PC-3 (cell line): ENCODE measurements at regions not wholly inside any gene's neighbourhood (a gene's known extent, or its start where the extent isn't known, plus 50 kb on each side); places are given as distances from the start of the nearest gene placed in this dataset.

Experiments used
- ATAC-seq: fragments of 200-7000 bp; cut with Tn5 transposase; 2 replicates; pipeline ENCODE4 v1.9.1; 2020; ENCODE audit warnings: mild to moderate bottlenecking, moderate library complexity
- BruUV-seq: library from RNA; stranded (reverse); fragments of 400-500 nt; replicated peaks from 2 replicates; lab custom pipeline; 2021; lab: Mats Ljungman, UMichigan
- CTCF ChIA-PET: fragments of 300-600 bp; sonication (Branson Sonifier 250); formaldehyde crosslinking; loops from one replicate; lab custom pipeline; 2022; ENCODE audit warnings: antibody characterized with exemption; lab: Charles Lee
- POLR2A ChIA-PET: fragments of 300-600 bp; sonication (Branson Sonifier 250); formaldehyde crosslinking; loops from one replicate; lab custom pipeline; 2022; ENCODE audit warnings: antibody characterized with exemption; ENCODE audit not compliant: unreplicated experiment; lab: Charles Lee
- DNase-seq: peaks from one replicate; pipeline ENCODE4 v3.0.0-alpha.2; 2015
- H2AFZ ChIP-seq: fragments of 300-600 bp; sonication (generic); 2 replicates; pipeline ENCODE4 v1.6.0; 2016; ENCODE audit warnings: antibody characterized with exemption, low read length
- H3F3A ChIP-seq: fragments of 300-600 bp; sonication (generic); one replicate; pipeline ENCODE4 v1.6.0; 2017; ENCODE audit warnings: antibody characterized with exemption, low read length, control low read depth, mild to moderate bottlenecking; ENCODE audit not compliant: unreplicated experiment
- H3K27ac ChIP-seq: fragments of 300-600 bp; sonication (generic); 2 replicates; pipeline ENCODE4 v1.5.1; 2016; ENCODE audit warnings: mild to moderate bottlenecking, low read length
- H3K27me3 ChIP-seq: fragments of 300-600 bp; sonication (generic); 2 replicates; pipeline ENCODE4 v1.6.1; 2016; ENCODE audit warnings: low read length, mixed read lengths
- H3K36me3 ChIP-seq: fragments of 300-600 bp; sonication (generic); 2 replicates; pipeline ENCODE4 v1.6.1; 2016; ENCODE audit warnings: low read depth, mixed run types, low read length, mixed read lengths
- H3K4me1 ChIP-seq: fragments of 300-600 bp; sonication (generic); 2 replicates; pipeline ENCODE4 v1.5.1; 2016; ENCODE audit warnings: low read length; ENCODE audit not compliant: insufficient read depth
- H3K4me2 ChIP-seq: fragments of 300-600 bp; sonication (generic); 2 replicates; pipeline ENCODE4 v1.6.0; 2016; ENCODE audit warnings: low read length
- H3K4me3 ChIP-seq: fragments of 300-600 bp; sonication (generic); 2 replicates; pipeline ENCODE4 v1.5.1; 2016; ENCODE audit warnings: mild to moderate bottlenecking, low read length, mixed read lengths
- H3K79me2 ChIP-seq: fragments of 300-600 bp; sonication (generic); 2 replicates; pipeline ENCODE4 v1.6.1; 2017; ENCODE audit warnings: low read length, mixed read lengths
- H3K9ac ChIP-seq: fragments of 300-600 bp; sonication (generic); 2 replicates; pipeline ENCODE4 v1.6.0; 2016; ENCODE audit warnings: mild to moderate bottlenecking, low read length
- H3K9me2 ChIP-seq: fragments of 300-600 bp; sonication (generic); replicated peaks from 2 replicates; pipeline ENCODE4 v1.6.1; 2016; ENCODE audit warnings: mixed run types, low read length, mixed read lengths
- H3K9me3 ChIP-seq: fragments of 300-600 bp; sonication (generic); 2 replicates; pipeline ENCODE4 v1.6.1; 2016; ENCODE audit warnings: low read length, mixed read lengths
- H4K20me1 ChIP-seq: fragments of 300-600 bp; sonication (generic); 2 replicates; pipeline ENCODE4 v1.6.1; 2016; ENCODE audit warnings: low read length, mixed read lengths
- EZH2 ChIP-seq: fragments of 300-600 bp; sonication (generic); IDR thresholded peaks from one replicate; pipeline ENCODE4 v1.6.1; 2017; ENCODE audit warnings: antibody characterized with exemption, mild to moderate bottlenecking, low read length; ENCODE audit not compliant: unreplicated experiment
- EZH2phosphoT487 ChIP-seq: fragments of 300-600 bp; sonication (generic); IDR thresholded peaks from 2 replicates; pipeline ENCODE4 v1.6.1; 2018; ENCODE audit warnings: mild to moderate bottlenecking, antibody characterized with exemption, low read length, borderline replicate concordance
- intact Hi-C: fragments of 100-400 bp; cut with micrococcal nuclease; formaldehyde crosslinking; loops from 2 replicates; pipeline ENCODE4 v1.9.0; 2023
- TF ChIP-seq, protein P1 (sequence below): fragments of 300-600 bp; sonication (generic); conservative IDR thresholded peaks from 2 replicates; pipeline ENCODE4 v1.5.1; 2017; ENCODE audit warnings: antibody characterized with exemption, low read depth, mild to moderate bottlenecking, low read length

GRCh38 chr14:56422221-56422620 is 157.4 kb upstream of the TMEM260 start:
- no peak overlapping the region for H3K4me3 ChIP-seq

DNA sequence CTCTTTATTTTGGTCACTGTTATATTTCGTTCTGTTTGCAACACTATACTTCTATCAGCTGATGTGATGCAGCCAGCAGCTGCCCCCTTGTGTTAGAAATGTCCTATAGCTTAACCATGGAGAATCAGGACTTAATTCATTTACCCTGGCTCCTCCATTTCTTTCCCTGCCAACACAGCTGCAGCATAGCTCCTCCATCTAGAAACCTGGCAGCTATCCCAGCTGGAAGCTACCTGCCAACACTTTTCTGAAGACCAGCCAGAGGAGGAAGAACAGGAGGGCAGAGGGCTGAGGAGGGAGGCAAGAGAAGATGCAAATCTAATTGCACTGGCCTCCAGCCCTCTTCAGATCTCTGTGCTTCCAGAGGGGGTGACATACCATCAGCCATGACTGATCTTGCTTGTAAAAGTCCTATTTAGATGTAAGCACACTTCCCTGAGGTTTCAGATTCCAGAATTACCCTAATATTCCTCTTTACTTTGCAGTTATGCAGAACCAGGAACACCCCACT is 156.8 kb upstream of the TMEM260 start:
- Histone ChIP-seq H3F3A (no peaks in the 10 kb centered on the region), H3K4me2 (no peak overlapping the region), H2AFZ (no peak overlapping the region), H3K4me3 (no peak overlapping the region), H3K27me3 (peaks cover 62% of the 10 kb centered on the region), H3K9ac (no peak overlapping the region), H3K36me3 (no peaks in the 10 kb centered on the region), H4K20me1 (no peaks in the 10 kb centered on the region), H3K9me2 (no peaks in the 10 kb centered on the region), H3K79me2 (no peaks in the 10 kb centered on the region), H3K4me1 (no peaks in the 10 kb centered on the region), H3K27ac (no peak overlapping the region), H3K9me3 (no peaks in the 10 kb centered on the region)
- no TSS peak for BruUV-seq
- ChIA-PET CTCF (interaction anchor here (0.7 to 2.1 kb wide), 4 partner anchors 52 to 984 kb away, joined by 3 to 10 read pairs (median 4); no protein-coding TSS in a partner anchor), POLR2A (no interaction called here)
- peak; percentile 92 for ATAC-seq
- intact Hi-C loops: loop anchor here (1.0 to 2.0 kb wide), 3 partner anchors 176 to 984 kb away; no protein-coding TSS in a partner anchor
- DNase-seq: peak; percentile 79
- TF ChIP-seq, protein P1, sequence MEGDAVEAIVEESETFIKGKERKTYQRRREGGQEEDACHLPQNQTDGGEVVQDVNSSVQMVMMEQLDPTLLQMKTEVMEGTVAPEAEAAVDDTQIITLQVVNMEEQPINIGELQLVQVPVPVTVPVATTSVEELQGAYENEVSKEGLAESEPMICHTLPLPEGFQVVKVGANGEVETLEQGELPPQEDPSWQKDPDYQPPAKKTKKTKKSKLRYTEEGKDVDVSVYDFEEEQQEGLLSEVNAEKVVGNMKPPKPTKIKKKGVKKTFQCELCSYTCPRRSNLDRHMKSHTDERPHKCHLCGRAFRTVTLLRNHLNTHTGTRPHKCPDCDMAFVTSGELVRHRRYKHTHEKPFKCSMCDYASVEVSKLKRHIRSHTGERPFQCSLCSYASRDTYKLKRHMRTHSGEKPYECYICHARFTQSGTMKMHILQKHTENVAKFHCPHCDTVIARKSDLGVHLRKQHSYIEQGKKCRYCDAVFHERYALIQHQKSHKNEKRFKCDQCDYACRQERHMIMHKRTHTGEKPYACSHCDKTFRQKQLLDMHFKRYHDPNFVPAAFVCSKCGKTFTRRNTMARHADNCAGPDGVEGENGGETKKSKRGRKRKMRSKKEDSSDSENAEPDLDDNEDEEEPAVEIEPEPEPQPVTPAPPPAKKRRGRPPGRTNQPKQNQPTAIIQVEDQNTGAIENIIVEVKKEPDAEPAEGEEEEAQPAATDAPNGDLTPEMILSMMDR: peak; percentile 93
- no peak for TF ChIP-seq EZH2

More at GRCh38 chr14:56422221-56422620, 157.4 kb upstream of the TMEM260 start:
- CTCF ChIA-PET: interaction anchor here (0.7 to 2.1 kb wide), 4 partner anchors 52 to 984 kb away, joined by 3 to 10 read pairs (median 4); no protein-coding TSS in a partner anchor
- POLR2A ChIA-PET: no interaction called here
- no peak for DNase-seq
- H3K4me1 ChIP-seq: no peaks in the 10 kb centered on the region
- no peaks in the 10 kb centered on the region for H3F3A ChIP-seq
- no peaks in the 10 kb centered on the region for H3K9me2 ChIP-seq
- H4K20me1 ChIP-seq: no peaks in the 10 kb centered on the region
- no peak overlapping the region for H3K9ac ChIP-seq
- no peaks in the 10 kb centered on the region for H3K79me2 ChIP-seq
- H2AFZ ChIP-seq: no peak overlapping the region
- no peaks in the 10 kb centered on the region for H3K9me3 ChIP-seq
- no peak for ATAC-seq
- no peak overlapping the region for H3K4me2 ChIP-seq
- no TSS peak for BruUV-seq
- no peak overlapping the region for H3K27ac ChIP-seq
- H3K36me3 ChIP-seq: no peaks in the 10 kb centered on the region
- intact Hi-C loops: loop anchor here (1.0 to 2.0 kb wide), 3 partner anchors 175 to 984 kb away; no protein-coding TSS in a partner anchor
- peaks cover 63% of the 10 kb centered on the region for H3K27me3 ChIP-seq
- TF ChIP-seq, protein P1: no peak
- TF ChIP-seq EZH2: no peak
- TF ChIP-seq EZH2phosphoT487: no peak

DNA sequence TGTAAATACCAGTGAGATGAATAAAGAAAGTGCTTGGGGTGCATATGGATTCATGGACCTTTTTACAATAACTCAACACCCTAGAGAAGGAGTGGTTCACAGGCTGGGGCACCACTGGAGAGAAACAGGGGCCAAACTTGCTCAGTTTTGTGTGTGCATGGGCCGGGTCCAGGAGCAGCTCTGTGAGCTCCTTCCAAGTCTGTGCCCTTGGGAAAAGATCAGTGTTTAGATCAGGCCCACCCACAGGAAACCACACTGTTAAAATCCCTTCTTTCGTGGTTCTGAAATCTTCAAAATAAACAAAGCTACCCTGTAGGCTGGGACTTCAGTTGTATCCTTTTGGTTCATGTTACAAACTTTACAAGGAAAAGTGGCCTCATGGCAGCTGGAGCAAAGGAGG is 156.1 kb upstream of the TMEM260 start:
- CTCF ChIA-PET: interaction anchor here (2.1 kb wide), 1 partner anchor 51 kb away, joined by 10 read pairs; no protein-coding TSS in a partner anchor
- no peaks in the 10 kb centered on the region for H3K9me2 ChIP-seq
- POLR2A ChIA-PET: no interaction called here
- H3K9me3 ChIP-seq: no peaks in the 10 kb centered on the region
- no peak overlapping the region for H3K9ac ChIP-seq
- no peak for DNase-seq
- no peaks in the 10 kb centered on the region for H3K36me3 ChIP-seq
- TF ChIP-seq EZH2 (no peak), EZH2phosphoT487 (no peak)
- TF ChIP-seq, protein P1: no peak
- no peaks in the 10 kb centered on the region for H3K79me2 ChIP-seq
- no peaks in the 10 kb centered on the region for H4K20me1 ChIP-seq
- H3K27ac ChIP-seq: no peak overlapping the region
- H3K4me1 ChIP-seq: no peaks in the 10 kb centered on the region
- H3F3A ChIP-seq: no peaks in the 10 kb centered on the region
- peaks cover 64% of the 10 kb centered on the region for H3K27me3 ChIP-seq
- no peak overlapping the region for H3K4me3 ChIP-seq
- intact Hi-C loops: loop anchor here (2.0 kb wide), 1 partner anchor 177 kb away; no protein-coding TSS in a partner anchor
- ATAC-seq: no peak
- no TSS peak for BruUV-seq
- no peak overlapping the region for H2AFZ ChIP-seq
- no peak overlapping the region for H3K4me2 ChIP-seq
